ENCODE measurements at regions not wholly inside any gene's neighbourhood (a gene's known extent, or its start where the extent isn't known, plus 50 kb on each side); places are given as distances from the start of the nearest gene placed in this dataset.
"Not testable (repeated sequence)": the region's sequence is repeated elsewhere in the genome, so short reads cannot be mapped to it uniquely, and the experiment has no call there.

DNA sequence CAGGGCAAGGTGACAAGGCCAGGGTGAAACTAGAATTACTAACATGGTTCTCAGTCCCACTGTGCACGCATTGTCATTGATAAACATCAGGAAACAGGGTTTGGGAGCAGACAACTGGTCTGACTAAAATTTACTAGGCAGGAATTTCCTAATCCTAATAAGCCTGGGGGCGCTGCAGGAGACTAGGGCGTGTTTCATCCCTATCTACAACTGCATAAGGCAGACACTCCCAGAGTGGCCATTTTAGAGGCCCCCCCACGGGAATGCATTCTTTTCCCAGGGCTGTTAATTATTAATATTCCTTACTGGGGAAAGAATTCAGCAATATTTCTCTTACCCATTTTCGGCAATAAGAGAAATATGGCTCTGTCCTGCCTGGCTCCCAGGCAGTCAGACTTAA lies 103.6 kb upstream of the PCDH20 start:
- DNase-seq (ENCODE audit: low read depth in 1 of 2, low spot score in 1 of 2): not testable (repeated sequence)

DNA sequence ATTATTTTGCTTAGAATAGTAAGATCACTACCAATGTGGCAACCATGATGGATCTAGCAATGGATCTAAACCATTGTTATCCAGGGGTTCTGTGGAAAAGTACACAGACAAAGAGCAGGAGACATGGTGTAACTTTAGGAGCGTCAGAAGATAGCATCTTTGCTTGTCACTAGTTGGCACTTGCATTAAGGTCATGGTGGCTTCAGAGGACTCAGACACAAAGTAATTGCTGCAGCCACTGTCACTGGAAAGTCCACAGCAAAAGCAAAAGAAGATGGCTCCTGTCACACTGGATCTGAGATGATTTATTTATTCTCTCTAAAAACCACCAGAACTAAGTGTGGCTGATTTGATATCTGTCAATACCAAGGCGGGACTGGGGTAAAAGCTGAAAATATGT lies 93.3 kb upstream of the PCDH20 start:
- no peak for DNase-seq (ENCODE audit: low read depth in 1 of 2, low spot score in 1 of 2)

DNA sequence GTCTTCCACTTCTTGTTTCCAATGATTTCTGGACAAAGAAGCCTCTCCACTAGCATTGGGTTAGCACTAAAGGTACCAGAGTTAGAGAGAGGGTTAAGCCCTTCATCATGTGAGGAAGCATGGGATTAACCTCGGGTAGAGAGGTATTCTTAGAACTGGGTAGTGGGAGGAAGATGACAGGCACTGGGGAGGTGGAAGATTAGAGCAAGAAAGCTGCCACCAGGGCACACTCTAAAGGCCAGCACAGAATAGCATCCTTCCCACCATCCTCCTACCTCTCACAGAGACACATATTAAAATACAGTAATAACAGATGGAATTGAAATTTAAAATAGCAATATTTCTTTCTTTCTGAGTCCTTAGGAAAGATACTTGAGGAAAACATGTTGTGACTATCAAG lies 84.5 kb upstream of the PCDH20 start:
- no peak for DNase-seq (ENCODE audit: low read depth in 1 of 2, low spot score in 1 of 2)

DNA sequence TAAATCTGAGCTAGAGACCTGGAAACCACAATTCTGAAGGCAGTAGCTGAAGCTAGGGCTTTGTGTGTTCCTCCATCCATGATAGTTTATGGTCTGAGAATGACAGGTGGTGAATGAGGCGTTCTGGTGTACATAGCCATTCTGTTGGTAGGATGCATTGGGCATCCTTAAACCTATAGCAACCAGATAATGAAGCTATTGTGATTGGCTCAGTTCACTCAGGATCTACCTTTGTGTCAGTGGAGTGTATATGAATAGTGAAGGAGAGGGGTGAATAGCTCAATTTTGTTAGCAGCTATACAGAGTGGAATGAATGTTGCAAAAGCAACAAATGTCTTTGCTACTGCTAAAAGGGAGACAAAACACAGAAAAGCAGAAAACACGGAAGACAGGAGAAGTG lies 80.0 kb upstream of the PCDH20 start:
- no peak for DNase-seq (ENCODE audit: low read depth in 1 of 2, low spot score in 1 of 2)

DNA sequence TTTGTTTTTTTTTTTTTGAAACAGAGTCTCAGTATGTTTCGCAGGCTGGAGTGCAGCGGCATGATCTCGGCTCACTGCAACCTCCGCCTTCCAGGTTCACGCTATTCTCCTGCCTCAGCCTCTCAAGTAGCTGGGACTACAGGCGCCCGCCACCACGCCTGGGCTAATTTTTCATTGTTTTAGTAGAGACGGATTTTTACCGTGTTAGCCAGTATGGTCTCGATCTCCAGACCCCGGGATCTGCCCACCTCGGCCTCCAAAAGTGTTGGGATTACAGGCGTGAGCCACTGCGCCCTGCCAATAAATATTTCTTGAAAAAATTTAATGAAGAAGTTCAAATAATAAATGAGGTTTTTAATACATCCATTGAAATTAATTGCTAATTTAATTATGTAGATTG lies 77.9 kb upstream of the PCDH20 start:
- DNase-seq (ENCODE audit: low read depth in 1 of 2, low spot score in 1 of 2): not testable (repeated sequence)

DNA sequence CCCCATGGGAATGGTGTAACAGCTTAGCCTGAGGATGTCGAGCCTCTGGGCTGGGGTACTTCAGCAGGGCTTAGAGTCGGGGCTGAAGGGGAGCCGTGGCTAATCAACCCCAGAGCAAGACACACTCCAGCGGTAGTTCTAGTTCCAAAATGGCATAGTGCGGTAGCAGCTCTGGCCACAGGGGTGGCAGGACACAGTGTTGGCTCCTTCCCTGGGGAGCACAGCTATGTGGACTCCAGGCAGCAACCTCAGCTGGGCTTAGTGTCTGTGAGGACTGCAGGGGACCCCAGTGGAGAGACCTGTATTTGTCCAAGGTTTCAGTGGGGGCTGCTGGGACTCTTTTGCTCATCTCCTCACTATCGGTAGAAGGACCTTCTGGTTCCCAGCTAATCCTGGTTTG lies 70.8 kb upstream of the PCDH20 start:
- DNase-seq (ENCODE audit: low read depth in 1 of 2, low spot score in 1 of 2): no peak

DNA sequence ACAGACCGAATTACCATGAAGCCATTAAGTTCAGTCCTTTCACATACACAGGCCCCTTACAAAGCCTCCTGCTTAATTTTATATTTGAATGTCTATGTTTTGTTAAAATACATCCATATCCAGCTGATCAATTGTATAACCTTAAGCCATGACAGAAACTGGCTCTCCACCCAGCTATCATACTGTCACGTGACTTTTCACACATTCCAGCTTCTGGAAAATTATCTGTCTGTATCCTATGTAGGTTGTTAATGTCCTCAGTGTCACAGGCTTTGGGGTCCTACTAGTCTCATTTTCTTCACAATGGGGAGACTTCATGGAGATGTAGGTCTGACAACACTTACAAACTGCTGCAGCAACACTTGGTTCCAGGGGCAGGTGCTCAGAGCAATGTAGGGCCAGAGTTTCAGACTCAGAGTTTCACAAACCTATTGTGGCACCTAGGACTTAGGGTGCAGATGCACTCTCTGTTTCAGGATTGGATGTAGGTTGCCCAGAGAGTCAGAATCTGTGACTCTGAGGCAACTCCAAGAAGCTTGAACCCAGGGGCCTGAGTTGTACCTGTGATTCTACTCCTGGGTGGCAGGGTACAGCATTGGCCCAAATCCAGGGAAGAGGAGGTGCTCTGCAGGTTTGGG lies 69.6 kb upstream of the PCDH20 start:
- DNase-seq (ENCODE audit: low read depth in 1 of 2, low spot score in 1 of 2): no peak

DNA sequence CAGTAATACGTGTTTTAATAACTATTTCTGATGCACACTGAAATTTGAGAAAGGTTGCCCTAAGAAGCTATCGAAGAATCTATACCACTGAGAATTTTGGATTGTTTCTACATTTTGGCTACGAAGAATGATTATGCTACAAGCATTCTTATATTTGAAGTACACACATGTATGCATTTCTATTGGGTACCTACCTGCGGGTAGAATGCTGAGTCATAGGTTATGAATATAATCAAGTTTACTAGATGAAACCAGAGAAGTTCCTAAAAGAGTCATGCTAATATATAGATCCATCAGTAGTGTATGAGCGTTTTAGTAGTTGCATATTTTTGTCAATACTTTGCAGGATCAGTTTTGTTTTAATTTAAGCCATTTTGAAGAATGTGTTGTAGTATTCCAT lies 62.0 kb upstream of the PCDH20 start:
- DNase-seq (ENCODE audit: low read depth in 1 of 2, low spot score in 1 of 2): no peak

DNA sequence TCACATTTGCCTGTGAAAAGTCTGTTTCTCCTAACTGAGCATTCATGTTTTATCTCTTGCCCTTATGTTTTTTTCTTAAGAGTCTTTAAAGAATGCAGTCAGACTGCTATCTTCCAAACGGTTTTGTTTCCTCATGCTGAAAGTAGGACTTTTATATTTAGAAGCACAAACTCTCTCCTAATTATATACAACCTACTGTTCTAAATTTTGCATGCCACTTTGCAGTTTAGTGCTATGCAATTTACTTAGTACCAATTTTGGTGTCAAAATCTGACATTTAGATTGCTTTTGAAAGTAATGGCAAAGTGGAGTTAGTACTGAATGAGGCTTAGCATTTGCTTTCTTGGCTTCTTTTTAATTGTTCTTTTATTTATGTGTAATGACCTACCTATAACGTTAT lies 55.1 kb upstream of the PCDH20 start:
- DNase-seq (ENCODE audit: low read depth in 1 of 2, low spot score in 1 of 2): no peak

DNA sequence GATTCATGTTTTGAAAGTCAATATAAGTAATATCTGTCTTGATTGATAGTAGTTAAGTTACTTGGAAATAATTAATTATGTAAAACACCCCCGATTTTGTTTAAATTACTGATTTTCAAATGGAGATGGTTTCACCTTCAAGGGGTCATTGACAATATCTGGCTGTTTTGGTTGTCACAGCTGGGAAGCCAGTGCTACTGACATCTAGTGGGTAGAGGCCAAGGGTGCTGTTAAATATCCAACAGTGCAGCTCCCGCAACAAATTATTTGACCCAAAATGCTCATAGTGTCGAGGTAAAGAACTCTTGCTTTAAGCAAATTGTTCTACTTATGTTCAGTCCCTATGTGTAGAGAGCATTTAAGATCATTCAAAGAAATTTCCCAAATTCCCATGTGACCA lies 50.6 kb upstream of the PCDH20 start:
- no peak for DNase-seq (ENCODE audit: low read depth in 1 of 2, low spot score in 1 of 2)

Measured in activated CD4-positive, alpha-beta T cell treated with anti-CD3 and anti-CD28 coated beads, Interleukin-2, amount 50 U/mL, for 24 hours (primary cell).